Right lobe of liver (tissue), 4 donors: ENCODE measurements at regions not wholly inside any gene's neighbourhood (a gene's known extent, or its start where the extent isn't known, plus 50 kb on each side); places are given as distances from the start of the nearest gene placed in this dataset.

ENCODE experiments used
- CTCF ChIP-seq, 4 donors: fragments of 200-600 bp in 3 of 4; fragments of 450-650 bp in 1 of 4; IDR thresholded peaks; one replicate each; pipeline versions ENCODE4 v1.5.1 to v1.8.0; 2016 to 2022; ENCODE audit warnings: antibody characterized with exemption in 4 of 4, mild to moderate bottlenecking in 2 of 4
- POLR2A ChIP-seq: fragments of 450-650 bp; IDR thresholded peaks from one replicate; pipeline ENCODE4 v1.6.1; 2017; ENCODE audit warnings: antibody characterized with exemption, mild to moderate bottlenecking
- donor health status: DM: no; HTN: no; CAD: no.
- donor health status: DM: no; HTN: no; CAD: no.
- donor health status: DM: no; HTN: yes; CAD: no.

GRCh38 chr2:60380411-60380810 lies 173.0 kb downstream of the BCL11A start:
- TF ChIP-seq CTCF (IDR thresholded peaks at IDR 0.05) (no peak), POLR2A (no peak)
